Endometrial microvascular endothelial cells (primary cell): ENCODE measurements at regions not wholly inside any gene's neighbourhood (a gene's known extent, or its start where the extent isn't known, plus 50 kb on each side); places are given as distances from the start of the nearest gene placed in this dataset.

Source experiments
- in situ Hi-C: cut with HindIII; loops from 2 replicates; pipeline ENCODE4 v1.10.0; 2017; ENCODE audit warnings: low sequenced_read_pairs, low pct_unique_long_range_greater_than_20kb; ENCODE audit errors: inconsistent ontology term

DNA sequence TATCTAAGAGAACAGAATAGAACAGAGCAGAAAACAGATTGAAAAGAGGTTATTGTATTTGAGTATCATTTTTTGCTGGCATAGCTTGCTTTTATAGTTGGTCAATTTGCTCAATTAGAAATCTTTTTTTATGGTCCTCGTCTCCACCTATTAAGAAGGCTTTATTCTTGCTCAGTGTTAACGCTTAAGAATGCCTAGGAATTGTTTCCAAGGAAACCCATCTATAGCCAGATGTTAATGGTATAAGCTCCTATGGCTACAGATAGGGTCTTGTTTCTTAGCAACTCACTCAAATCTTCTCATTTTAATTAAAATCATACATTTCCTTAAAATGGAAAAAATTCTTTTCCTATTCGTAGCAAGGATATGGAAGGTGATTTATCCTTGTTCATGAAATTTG lies 392.3 kb downstream of the TMEM135 start:
- in situ Hi-C loops, result loop anchor here (10.0 kb wide), 1 partner anchor 75 kb away; no protein-coding TSS in a partner anchor

DNA sequence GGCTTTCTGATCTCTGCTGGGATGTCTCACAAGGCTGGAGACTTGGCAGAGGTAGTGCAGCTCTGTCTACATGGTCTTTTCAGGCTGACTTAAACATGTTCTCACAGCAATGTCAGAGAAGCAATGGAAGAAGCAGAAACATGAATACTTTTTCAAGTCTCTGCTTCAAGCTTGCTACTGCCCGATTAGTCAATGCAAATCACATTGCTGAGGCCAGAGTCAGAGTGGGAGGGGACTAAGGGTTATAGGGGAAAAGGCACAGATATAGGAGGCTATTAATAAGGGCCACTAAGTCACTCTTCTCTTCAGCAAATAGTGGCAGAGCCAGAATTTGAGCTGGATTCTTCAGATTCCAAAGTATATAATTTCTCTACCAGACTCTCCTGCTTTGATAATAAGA lies 390.5 kb downstream of the TMEM135 start:
- in situ Hi-C loops, result loop anchor here (10.0 kb wide), 1 partner anchor 73 kb away; no protein-coding TSS in a partner anchor

DNA sequence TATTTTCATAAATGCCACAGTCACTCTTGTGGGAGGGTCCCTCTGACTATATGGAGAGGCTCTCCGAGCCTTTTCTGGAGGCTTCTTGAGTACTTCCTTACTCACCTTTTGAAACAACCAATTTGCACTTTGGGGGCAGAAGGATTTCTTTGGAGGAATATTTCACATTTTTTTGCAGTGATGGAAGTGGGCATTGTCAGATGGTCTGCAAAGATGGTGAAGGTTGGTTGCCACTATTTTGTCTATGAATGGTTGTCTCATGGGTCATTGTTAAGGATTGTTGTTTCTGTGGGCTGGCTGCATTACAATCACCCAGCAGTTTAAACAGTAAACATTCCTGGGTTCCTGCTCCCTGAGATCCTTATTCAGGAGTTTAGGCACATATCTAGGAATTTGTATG lies 388.2 kb downstream of the TMEM135 start:
- in situ Hi-C loops, result loop anchor here (10.0 kb wide), 1 partner anchor 71 kb away; no protein-coding TSS in a partner anchor

DNA sequence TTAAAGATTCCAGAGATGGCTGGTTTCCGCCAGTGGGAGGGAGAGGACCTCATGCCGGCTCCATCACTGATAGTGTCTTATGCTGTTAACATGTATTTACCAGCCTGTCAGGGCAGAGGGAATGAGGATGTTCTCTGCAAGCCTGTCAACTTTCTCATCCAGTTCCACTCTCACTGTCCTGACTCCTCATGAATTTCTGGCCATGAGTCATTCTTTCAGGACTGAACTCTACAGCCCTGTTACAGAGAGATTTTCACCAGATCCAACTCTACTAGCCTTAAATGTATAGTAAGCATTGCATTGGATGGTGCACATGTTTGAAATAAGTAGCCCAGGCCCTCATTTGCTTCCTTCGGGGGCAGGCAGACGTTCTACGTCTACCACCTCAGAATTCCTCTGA lies 387.7 kb downstream of the TMEM135 start:
- in situ Hi-C loops, result loop anchor here (10.0 kb wide), 1 partner anchor 71 kb away; no protein-coding TSS in a partner anchor

DNA sequence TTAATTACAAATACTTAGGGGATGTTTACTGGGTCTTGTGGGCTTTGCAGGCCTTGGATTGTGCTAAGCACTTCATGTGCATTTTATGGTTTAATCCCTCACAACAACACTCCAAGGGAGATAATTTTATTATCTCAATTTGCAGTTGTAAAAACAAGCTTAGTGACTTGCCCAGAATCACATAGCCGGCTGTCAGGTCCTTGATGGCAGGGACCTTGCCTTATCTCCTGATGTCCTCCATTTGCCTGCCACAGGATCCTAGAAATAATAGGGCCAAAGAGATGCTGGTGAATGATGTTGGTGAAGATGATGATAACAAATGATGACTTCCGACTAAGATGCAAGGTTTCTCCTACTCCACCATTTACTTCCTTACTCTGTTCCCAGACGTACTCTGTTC lies 385.4 kb downstream of the TMEM135 start:
- in situ Hi-C loops, result loop anchor here (10.0 kb wide), 1 partner anchor 68 kb away; no protein-coding TSS in a partner anchor

DNA sequence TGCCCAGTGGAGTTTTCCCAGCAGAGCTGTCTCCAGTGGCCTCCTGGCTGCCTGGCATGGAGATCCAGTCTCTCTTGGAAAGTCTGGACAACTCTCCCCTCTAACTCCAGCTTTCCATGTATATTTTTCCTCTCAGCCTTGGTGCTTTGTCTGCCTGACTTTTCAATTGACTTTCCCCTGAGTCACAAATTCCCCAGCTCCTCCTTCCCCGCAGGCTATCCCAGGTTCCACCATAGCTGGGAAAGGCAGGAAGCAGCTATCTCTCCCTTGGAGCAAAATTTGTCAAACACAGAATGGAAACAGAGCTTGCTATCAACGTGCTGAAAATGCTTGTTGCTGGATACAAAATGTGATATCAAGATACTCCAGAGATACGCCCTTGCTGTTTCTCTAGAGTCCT lies 384.8 kb downstream of the TMEM135 start:
- in situ Hi-C loops, result loop anchor here (10.0 kb wide), 1 partner anchor 68 kb away; no protein-coding TSS in a partner anchor

DNA sequence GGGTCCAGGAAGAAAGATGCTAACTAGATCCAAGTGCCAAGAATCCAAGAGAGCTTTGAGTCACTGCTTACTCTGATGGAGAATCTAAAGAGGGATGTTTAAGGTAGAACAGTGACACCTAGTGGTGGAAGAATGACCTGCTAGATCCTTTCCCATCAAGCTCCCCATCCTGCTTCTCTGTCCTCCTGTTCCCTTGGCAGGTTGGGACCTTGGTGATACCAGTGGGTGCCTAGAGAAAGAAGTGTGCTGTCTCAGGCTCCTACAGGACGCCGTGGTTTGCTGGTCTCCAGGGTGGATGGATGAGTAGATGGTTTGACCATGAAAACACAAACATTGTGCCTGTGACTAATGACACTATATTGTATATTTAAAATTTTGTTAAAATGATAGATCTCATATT lies 383.7 kb downstream of the TMEM135 start:
- in situ Hi-C loops, result loop anchor here (10.0 kb wide), 1 partner anchor 67 kb away; no protein-coding TSS in a partner anchor

DNA sequence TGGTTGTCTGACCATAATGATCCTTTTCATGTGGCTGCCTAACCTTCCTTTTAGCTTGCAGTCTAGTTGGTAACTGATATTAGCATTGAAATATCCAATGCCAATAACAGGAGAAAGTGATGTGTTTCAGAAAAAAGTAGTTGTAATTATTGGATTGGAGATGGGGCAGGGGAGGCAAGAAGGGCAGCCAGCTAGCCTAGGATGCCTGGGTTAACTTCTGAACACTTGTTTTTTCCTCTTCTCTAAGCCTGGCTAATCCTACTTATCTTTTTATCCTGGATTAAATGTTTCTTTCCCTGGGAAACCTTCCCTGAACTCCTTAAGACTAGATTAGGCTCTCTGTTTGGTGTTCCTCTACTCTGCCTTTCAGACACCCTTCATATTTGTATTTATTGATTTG lies 380.2 kb downstream of the TMEM135 start:
- in situ Hi-C loops, result no loop called here

DNA sequence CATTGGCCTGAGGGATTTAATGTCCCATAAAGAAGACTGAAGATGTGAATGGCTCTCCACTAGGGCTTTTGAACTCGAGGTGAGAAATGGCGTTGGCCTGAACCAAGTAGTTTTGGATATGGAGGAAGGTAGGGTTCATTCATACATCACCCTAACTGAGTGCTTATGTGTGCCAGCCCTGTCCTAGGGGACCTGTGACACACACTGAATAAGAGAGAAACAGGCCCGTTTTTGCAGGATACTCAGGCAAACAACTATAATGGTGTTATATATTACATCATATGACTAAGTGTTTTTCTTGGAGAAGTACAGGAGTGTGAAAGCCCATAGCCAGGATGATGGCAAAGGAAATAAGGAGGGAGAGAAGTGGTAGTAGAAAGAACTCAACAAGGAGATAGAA lies 368.1 kb downstream of the TMEM135 start:
- in situ Hi-C loops, result no loop called here

DNA sequence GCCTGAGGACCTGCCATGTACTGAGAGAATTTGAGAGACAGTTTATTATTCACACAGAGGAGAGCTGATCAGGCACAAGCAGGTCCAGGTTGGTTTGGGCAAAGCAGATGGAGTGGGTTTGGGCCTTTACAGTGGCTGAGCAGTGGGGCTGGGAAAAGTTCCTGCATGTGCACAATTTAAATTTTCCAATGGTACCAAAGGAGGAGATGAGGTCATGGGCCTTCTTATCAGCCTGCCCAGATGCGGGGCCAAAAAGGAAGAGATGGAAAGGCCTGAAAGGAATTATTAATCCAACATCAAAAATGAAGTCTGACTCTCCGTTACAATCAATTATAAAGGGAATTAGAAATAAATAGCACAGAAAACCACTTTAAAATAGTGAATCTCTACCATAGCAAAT lies 367.6 kb downstream of the TMEM135 start:
- in situ Hi-C loops, result no loop called here

DNA sequence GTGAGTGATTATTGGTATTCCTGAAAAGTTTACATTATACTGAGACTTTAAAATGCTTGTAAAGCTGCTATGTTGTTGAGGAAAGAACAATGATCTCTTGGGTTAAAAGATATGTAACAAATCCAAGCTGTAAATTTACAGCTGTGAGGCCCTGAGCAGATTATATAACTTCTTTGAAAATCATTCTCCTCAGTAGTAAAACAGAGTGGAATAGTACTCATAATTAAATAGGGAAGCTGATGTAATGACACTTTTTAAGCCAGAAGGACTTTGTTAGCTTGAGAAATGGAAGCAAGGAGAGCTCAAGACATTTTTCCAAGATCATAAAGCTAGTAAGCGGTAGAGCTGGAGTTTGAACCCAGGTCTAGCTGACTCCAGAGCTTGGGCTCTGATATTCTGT lies 363.9 kb downstream of the TMEM135 start:
- in situ Hi-C loops, result no loop called here

DNA sequence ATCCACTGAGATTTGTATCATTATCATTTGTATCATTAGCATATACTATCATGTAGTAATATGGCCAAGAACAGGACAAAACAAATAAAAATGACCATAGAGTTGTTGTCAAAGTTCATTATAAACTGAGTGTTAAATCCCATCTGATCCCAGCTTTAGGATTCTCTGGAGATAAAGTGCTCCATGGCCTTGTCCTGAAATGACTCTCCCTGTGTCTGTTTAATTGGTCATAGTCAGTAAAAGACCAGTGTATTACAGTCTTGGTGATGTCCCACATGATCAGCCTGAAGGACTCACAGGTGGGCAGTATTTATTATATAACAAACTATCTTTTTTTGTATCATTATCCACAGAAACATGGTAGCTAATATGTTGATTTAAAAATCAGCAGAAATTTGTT lies 361.6 kb downstream of the TMEM135 start:
- in situ Hi-C loops, result no loop called here

DNA sequence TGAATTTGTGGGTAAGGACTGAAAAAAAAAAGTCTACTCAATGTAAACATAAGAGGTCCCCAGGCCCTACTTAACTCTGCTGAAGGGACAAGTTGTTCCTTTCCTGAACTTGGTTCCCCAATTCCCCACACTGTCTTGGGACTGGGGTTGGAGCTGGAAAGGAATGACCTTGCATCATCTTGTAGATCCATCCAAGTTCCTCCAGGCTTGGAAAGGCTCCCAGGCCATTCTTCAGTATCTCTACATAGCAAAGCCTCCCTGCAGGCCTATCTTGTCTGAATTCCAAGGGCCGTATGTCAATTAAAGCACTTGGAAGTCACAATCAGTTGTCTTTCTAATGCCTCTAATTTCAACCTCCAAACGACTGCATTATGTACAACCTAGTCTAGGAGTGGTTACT lies 361.2 kb downstream of the TMEM135 start:
- in situ Hi-C loops, result no loop called here

DNA sequence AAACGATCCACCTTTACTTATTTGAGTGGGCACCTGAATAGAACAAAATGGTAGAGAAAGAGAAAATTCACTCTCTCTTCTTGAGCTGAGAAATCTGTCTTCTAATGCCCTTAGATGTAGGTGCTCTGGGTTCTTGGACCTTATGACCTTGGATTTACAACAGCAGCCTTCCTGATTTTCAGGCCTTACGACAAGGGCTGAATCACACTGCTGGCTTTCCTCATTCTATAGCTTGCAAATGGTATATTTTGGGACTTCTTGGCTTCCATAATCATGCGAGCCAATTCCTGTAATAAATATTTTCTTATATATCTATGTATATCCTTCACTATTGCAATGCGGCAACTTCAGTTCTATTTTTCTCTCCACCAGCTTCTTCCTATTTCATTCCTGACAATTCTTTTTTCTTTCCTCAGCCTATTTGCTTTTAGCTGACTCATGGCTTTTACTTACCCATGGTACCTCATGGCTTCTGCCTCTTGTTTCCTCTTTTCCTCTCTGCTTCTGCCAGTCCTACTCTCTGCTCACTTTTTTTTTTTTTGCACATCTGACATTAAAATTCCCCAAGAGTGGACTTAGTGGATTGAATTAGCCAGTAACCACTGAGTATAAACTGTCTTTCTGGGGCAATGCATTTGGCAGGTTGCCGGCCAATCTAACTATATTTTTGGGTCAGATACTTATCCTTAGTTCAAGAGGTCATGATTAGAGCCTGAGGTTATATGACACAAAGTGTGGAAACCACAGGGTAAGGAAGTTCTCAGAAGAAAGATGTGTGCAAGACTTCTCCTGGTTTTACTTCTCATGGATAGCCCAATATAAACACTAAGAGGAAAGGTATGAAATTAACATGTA lies 359.5 kb downstream of the TMEM135 start:
- in situ Hi-C loops, result no loop called here

DNA sequence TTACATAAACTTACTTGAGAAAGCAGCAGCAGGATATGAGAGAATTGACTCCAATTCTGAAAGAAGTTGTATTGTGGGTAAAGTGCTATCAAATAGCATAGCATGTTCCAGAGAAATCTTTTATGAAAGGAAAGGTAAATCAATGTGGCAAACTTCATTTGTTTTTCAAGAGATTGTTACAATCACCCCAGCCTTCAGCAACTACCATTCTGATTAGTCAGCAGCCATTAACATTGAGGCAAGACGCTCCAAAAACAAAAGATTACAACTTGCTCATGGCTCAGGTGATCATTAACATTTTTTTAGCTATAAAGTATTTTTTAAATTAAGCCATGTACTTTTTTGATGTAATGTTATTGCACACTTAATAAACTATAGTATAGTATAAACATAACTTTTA lies 357.2 kb downstream of the TMEM135 start:
- in situ Hi-C loops, result no loop called here

DNA sequence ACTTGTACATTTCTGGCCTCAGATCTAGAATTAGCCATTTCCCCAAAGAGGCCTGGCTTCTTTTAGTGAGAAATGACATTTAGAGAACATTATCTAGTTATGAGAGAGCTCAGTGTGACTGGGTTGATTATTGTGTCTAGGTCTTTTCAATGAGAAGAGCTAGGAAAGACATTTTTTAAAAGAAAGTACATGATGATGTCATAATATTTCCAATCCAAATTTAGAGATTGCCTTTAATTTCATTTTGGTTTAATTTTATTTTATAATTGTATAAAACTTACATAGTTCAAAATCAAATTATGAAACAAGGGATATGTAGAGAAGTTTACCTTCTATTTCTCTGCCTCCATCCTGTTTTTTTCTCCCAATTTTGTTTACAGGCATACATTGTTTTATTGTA lies 354.9 kb downstream of the TMEM135 start:
- in situ Hi-C loops, result no loop called here

DNA sequence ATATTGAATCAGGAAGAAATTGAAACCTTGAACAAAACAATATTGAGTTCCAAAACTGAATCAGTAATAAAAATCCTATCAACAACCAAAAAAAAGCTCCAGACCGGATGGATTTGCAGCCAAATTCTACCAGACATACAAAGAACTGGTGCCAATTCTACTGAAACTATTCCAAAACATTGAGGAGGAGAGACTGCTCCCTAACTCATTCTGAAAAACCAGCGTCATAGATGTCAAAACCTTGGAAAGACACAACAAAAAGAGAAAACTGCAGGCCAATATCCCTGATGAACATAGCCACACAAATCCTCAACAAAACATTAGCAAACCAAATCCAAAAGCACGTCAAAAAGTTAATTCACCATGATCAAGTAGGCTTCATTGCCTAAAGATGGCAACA lies 353.8 kb downstream of the TMEM135 start:
- in situ Hi-C loops, result no loop called here

DNA sequence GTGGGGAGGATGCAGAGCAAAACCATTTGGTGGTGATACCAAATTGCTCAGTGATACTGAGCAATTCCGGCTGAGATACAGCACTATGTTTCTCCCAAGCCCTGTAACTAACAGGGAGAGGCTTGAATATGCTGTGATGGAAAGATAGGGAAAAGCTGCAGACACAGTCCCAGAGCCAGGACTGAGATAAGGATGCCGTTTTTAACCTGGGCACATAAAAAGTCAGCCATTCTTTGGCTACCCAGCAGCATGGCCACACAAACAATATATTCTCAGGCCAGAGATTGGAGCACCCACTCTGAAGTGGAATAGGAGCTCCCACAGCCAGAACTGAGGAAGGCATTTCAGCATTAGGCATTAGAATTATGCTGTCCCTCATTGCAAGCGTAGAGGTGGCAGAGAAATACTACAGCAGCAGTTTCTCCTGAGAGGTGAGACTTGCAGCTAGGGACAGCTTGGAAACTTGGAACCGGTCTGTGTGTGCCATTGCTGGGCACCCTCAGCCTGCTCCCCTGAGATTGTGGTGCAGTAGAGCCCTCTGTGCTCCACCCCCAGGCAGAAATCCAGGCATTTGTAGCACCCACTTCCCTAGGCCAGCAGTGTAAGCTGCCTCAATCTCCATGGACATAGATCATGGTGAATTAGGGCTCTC lies 346.5 kb downstream of the TMEM135 start:
- in situ Hi-C loops, result no loop called here

DNA sequence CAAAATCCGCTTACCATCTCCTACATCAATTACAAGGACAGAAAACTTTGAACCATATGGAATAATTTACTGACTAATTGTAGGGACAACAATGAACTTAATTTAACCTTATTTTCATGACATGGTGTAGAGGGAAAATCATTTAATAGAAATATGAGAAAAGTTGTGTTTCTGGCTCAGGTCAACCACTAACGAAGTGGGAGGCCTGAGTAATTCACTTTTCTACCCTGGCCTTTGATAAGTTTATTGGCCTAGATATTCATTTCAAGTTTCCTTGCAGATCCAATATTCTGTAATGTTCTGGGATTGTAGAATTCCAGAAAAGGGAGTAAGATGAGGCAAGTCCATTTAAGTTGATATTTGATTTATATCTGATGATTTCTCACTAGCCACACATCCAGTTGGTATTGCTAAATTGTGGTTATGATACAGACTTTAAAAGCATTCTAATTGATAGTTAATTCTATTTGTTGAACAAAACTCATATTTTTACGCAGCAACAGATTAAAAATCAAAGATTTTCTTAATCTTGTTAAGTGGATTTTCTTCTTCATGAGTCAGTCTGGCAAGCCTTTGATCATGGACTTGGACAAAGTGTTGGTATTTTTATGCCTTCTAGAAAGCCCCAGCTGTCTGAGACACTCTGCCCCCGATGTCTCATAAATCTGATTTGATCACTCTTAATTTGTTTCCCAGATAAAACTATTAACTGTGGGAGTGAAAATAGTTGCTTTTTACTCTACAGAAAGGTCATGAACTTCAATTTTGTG lies 336.5 kb downstream of the TMEM135 start:
- in situ Hi-C loops, result no loop called here
